PC-9 (cell line): ENCODE measurements at regions not wholly inside any gene's neighbourhood (a gene's known extent, or its start where the extent isn't known, plus 50 kb on each side); places are given as distances from the start of the nearest gene placed in this dataset.

Source experiments
- BruUV-seq: library from RNA; stranded (reverse); fragments of 400-500 nt; replicated peaks from 2 replicates; lab custom pipeline; 2021; lab: Mats Ljungman, UMichigan
- CTCF ChIA-PET: fragments of 300-600 bp; sonication (Branson Sonifier 250); formaldehyde crosslinking; loops from one replicate; lab custom pipeline; 2022; ENCODE audit warnings: antibody characterized with exemption; lab: Charles Lee
- POLR2A ChIA-PET: fragments of 300-600 bp; sonication (Branson Sonifier 250); formaldehyde crosslinking; loops from one replicate; lab custom pipeline; 2022; ENCODE audit warnings: antibody characterized with exemption; ENCODE audit not compliant: unreplicated experiment; lab: Charles Lee
- DNase-seq, 2 experiments: peaks; one replicate each; pipeline versions ENCODE4 v3.0.0 to v3.0.0-alpha.2; 2015 to 2022; ENCODE audit warnings: mixed read lengths in 1 of 2
- H2AFZ ChIP-seq: fragments of 200-600 bp; sonication (generic); 2 replicates; pipeline ENCODE4 v1.8.1; 2017; ENCODE audit warnings: antibody characterized with exemption
- H3F3A ChIP-seq: fragments of 200-600 bp; sonication (generic); 2 replicates; pipeline ENCODE4 v1.8.1; 2017; ENCODE audit warnings: antibody characterized with exemption, mild to moderate bottlenecking, low read depth; ENCODE audit not compliant: insufficient read depth
- H3K27ac ChIP-seq: fragments of 200-600 bp; sonication (generic); 2 replicates; pipeline ENCODE4 v1.6.1; 2016; ENCODE audit warnings: mixed run types
- H3K27me3 ChIP-seq: fragments of 200-600 bp; sonication (generic); 2 replicates; pipeline ENCODE4 v1.6.1; 2016; ENCODE audit warnings: low read depth, mixed run types; ENCODE audit not compliant: insufficient read depth
- H3K36me3 ChIP-seq: fragments of 200-600 bp; sonication (generic); 2 replicates; pipeline ENCODE4 v1.6.1; 2016; ENCODE audit warnings: low read depth, mixed run types
- H3K4me1 ChIP-seq: fragments of 200-600 bp; sonication (generic); replicated peaks from 2 replicates; pipeline ENCODE4 v1.6.1; 2016; ENCODE audit warnings: mixed run types; ENCODE audit not compliant: insufficient read depth
- H3K4me2 ChIP-seq: fragments of 200-600 bp; sonication (generic); 2 replicates; pipeline ENCODE4 v1.6.1; 2017; ENCODE audit warnings: mixed run types
- H3K4me3 ChIP-seq: fragments of 200-600 bp; sonication (generic); 2 replicates; pipeline ENCODE4 v1.6.1; 2016; ENCODE audit warnings: mixed run types
- H3K79me2 ChIP-seq: fragments of 200-600 bp; sonication (generic); 2 replicates; pipeline ENCODE4 v1.6.1; 2017; ENCODE audit warnings: low read depth, mixed run types
- H3K9me2 ChIP-seq: fragments of 200-600 bp; sonication (generic); 2 replicates; pipeline ENCODE4 v1.8.1; 2017; ENCODE audit warnings: mild to moderate bottlenecking; ENCODE audit not compliant: insufficient read depth
- H3K9me3 ChIP-seq: fragments of 200-600 bp; sonication (generic); 2 replicates; pipeline ENCODE4 v1.8.1; 2016; ENCODE audit warnings: low read depth; ENCODE audit not compliant: insufficient read depth
- H4K20me1 ChIP-seq: fragments of 200-600 bp; sonication (generic); 2 replicates; pipeline ENCODE4 v1.8.1; 2017; ENCODE audit not compliant: insufficient read depth
- CTCF ChIP-seq: fragments of 200-600 bp; sonication (generic); conservative IDR thresholded peaks from 2 replicates; pipeline ENCODE4 v1.6.1; 2017; ENCODE audit warnings: mixed run types, antibody characterized with exemption, mild to moderate bottlenecking, moderate library complexity
- EZH2 ChIP-seq: fragments of 200-600 bp; sonication (generic); IDR thresholded peaks from 2 replicates; pipeline ENCODE4 v1.8.0; 2017; ENCODE audit warnings: antibody characterized with exemption, low read depth
- intact Hi-C: fragments of 100-400 bp; cut with micrococcal nuclease; formaldehyde crosslinking; loops from one replicate; pipeline ENCODE4 v1.10.0; 2022; ENCODE audit not compliant: unreplicated experiment

- Histone ChIP-seq H3K27me3 (no peaks in the 10 kb centered on the region), H3K9me2 (no peaks in the 10 kb centered on the region), H3F3A (no peaks in the 10 kb centered on the region), H3K4me3 (no peak overlapping the region), H4K20me1 (no peaks in the 10 kb centered on the region), H3K36me3 (no peaks in the 10 kb centered on the region), H2AFZ (no peak overlapping the region), H3K79me2 (no peaks in the 10 kb centered on the region), H3K4me1 (no peaks in the 10 kb centered on the region), H3K9me3 (no peaks in the 10 kb centered on the region), H3K4me2 (no peak overlapping the region), H3K27ac (no peak overlapping the region)
- no TSS peak for BruUV-seq
- TF ChIP-seq CTCF (no peak), EZH2 (no peak)
- POLR2A ChIA-PET: no interaction called here
- DNase-seq: no peak
- intact Hi-C loops: no loop called here
- CTCF ChIA-PET: no interaction called here
These were observed 191.9 kb downstream of the PPP1R2C start for GRCh38 chrX:42585842-42586621.

- BruUV-seq: no TSS peak
- no peaks in the 10 kb centered on the region for H4K20me1 ChIP-seq
- H3K4me1 ChIP-seq: no peaks in the 10 kb centered on the region
- no peak overlapping the region for H3K4me3 ChIP-seq
- no peak overlapping the region for H2AFZ ChIP-seq
- no peaks in the 10 kb centered on the region for H3K27me3 ChIP-seq
- no peak overlapping the region for H3K27ac ChIP-seq
- no peaks in the 10 kb centered on the region for H3F3A ChIP-seq
- H3K9me2 ChIP-seq: no peaks in the 10 kb centered on the region
- H3K36me3 ChIP-seq: no peaks in the 10 kb centered on the region
- H3K9me3 ChIP-seq: no peaks in the 10 kb centered on the region
- TF ChIP-seq CTCF (no peak), EZH2 (no peak)
- no peak for DNase-seq
- POLR2A ChIA-PET: no interaction called here
- intact Hi-C loops: no loop called here
- no peaks in the 10 kb centered on the region for H3K79me2 ChIP-seq
- no peak overlapping the region for H3K4me2 ChIP-seq
- CTCF ChIA-PET: no interaction called here
These were observed 200.0 kb downstream of the PPP1R2C start for GRCh38 chrX:42577936-42578470.

GRCh38 chrX:42567268-42567667, 210.7 kb downstream of the PPP1R2C start:
- H3K9me3 ChIP-seq: no peaks in the 10 kb centered on the region
- ChIA-PET POLR2A (no interaction called here), CTCF (no interaction called here)
- H3K27me3 ChIP-seq: no peaks in the 10 kb centered on the region
- no peak overlapping the region for H3K4me2 ChIP-seq
- H2AFZ ChIP-seq: no peak overlapping the region
- H3K36me3 ChIP-seq: no peaks in the 10 kb centered on the region
- BruUV-seq: no TSS peak
- H4K20me1 ChIP-seq: no peaks in the 10 kb centered on the region
- H3K4me1 ChIP-seq: no peaks in the 10 kb centered on the region
- H3F3A ChIP-seq: no peaks in the 10 kb centered on the region
- no peak overlapping the region for H3K4me3 ChIP-seq
- H3K79me2 ChIP-seq: no peaks in the 10 kb centered on the region
- no peak for DNase-seq
- H3K27ac ChIP-seq: no peak overlapping the region
- no peaks in the 10 kb centered on the region for H3K9me2 ChIP-seq
- TF ChIP-seq CTCF (no peak), EZH2 (no peak)
- intact Hi-C loops: no loop called here
